ENCODE measurements at regions not wholly inside any gene's neighbourhood (a gene's known extent, or its start where the extent isn't known, plus 50 kb on each side); places are given as distances from the start of the nearest gene placed in this dataset.

GRCh38 chr21:15433091-15433490 lies 296.7 kb upstream of the USP25 start:
- ChIA-PET POLR2A (interaction anchor here (2.4 kb wide), 1 partner anchor 10 kb away, joined by 9 read pairs; no protein-coding TSS in a partner anchor), CTCF (interaction anchor here (0.9 to 1.2 kb wide), 2 partner anchors 10 to 14 kb away, joined by 3 to 4 read pairs; no protein-coding TSS in a partner anchor)
- no TSS peak for BruUV-seq (replicated peaks)
- Mint-ChIP-seq H3K27me3 (ENCODE audit: insufficient read depth, unreplicated experiment) (no peaks in the 10 kb centered on the region), H3K27ac (ENCODE audit: low read depth, unreplicated experiment) (no peak overlapping the region), H3K36me3 (ENCODE audit: insufficient read depth, unreplicated experiment) (no peaks in the 10 kb centered on the region), H3K4me3 (ENCODE audit: unreplicated experiment) (no peak overlapping the region), H3K4me1 (ENCODE audit: insufficient read depth, unreplicated experiment) (peaks cover 6% of the 10 kb centered on the region), H3K9me3 (ENCODE audit: unreplicated experiment) (no peaks in the 10 kb centered on the region)
- TF ChIP-seq CTCF (IDR thresholded peaks at IDR 0.05; ENCODE audit: unreplicated experiment): no peak
- DNase-seq (ENCODE audit: unreplicated experiment): no peak
- intact Hi-C loops (cut with micrococcal nuclease): no loop called here

- ChIA-PET POLR2A (interaction anchor here (0.6 to 0.7 kb wide), 2 partner anchors 311 to 322 kb away, joined by 3 to 4 read pairs; no protein-coding TSS in a partner anchor), CTCF (no interaction called here)
- intact Hi-C loops (cut with micrococcal nuclease): no loop called here
- H3K27me3 Mint-ChIP-seq (ENCODE audit: insufficient read depth, unreplicated experiment): no peaks in the 10 kb centered on the region
- H3K36me3 Mint-ChIP-seq (ENCODE audit: insufficient read depth, unreplicated experiment): no peaks in the 10 kb centered on the region
- H3K27ac Mint-ChIP-seq (ENCODE audit: low read depth, unreplicated experiment): no peak overlapping the region
- H3K4me1 Mint-ChIP-seq (ENCODE audit: insufficient read depth, unreplicated experiment): peaks cover 6% of the 10 kb centered on the region
- no peak for DNase-seq (ENCODE audit: unreplicated experiment)
- no TSS peak for BruUV-seq (replicated peaks)
- TF ChIP-seq CTCF (IDR thresholded peaks at IDR 0.05; ENCODE audit: unreplicated experiment): no peak
- no peak overlapping the region for H3K4me3 Mint-ChIP-seq (ENCODE audit: unreplicated experiment)
- H3K9me3 Mint-ChIP-seq (ENCODE audit: unreplicated experiment): no peaks in the 10 kb centered on the region
Measured at GRCh38 chr21:15434163-15434905, 295.4 kb upstream of the USP25 start.

DNA sequence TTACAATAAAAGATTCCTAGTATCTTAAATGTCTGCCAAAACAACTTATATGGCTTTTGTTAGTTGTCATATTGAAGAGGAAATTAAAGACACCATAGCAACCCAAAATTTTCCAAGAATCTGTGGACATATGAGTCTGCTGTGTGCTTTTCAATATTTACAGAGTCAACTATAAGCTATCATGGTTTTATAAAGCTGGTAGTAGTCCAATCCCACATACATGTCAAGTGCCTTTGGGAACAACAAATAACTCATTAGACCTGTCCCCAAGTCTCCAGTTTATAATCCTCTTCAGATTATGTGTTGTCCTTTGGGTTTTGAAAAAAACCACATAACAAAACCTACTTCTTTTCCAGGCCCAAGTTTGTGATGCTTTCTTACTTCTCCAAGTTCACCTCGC lies 293.8 kb upstream of the USP25 start:
- intact Hi-C loops (cut with micrococcal nuclease): no loop called here
- no TSS peak for BruUV-seq (replicated peaks)
- no peak for DNase-seq (ENCODE audit: unreplicated experiment)
- CTCF ChIA-PET: no interaction called here
- Mint-ChIP-seq H3K4me3 (ENCODE audit: unreplicated experiment) (no peak overlapping the region), H3K27me3 (ENCODE audit: insufficient read depth, unreplicated experiment) (no peaks in the 10 kb centered on the region), H3K27ac (ENCODE audit: low read depth, unreplicated experiment) (no peak overlapping the region), H3K4me1 (ENCODE audit: insufficient read depth, unreplicated experiment) (no peaks in the 10 kb centered on the region), H3K9me3 (ENCODE audit: unreplicated experiment) (no peaks in the 10 kb centered on the region), H3K36me3 (ENCODE audit: insufficient read depth, unreplicated experiment) (no peaks in the 10 kb centered on the region)
- TF ChIP-seq CTCF (IDR thresholded peaks at IDR 0.05; ENCODE audit: unreplicated experiment): no peak
- POLR2A ChIA-PET: no interaction called here

DNA sequence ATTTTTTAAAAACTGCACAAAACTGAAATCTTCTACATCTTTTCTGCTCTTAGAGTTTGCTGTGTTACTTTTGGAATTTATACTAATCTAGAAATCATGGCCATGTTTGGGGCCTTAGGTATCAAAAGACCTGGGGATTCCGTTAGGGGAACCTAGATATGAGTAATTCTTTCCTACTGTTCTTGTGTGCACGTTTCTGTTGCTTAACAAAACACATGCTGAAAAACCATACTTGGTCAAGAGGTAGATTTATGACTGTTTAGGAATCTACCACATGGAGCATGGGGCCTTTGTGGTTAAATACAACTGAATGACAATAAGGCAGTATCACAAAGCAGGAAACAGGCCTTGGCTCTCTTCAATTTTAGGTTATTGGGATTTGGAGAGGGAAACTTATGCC lies 291.9 kb upstream of the USP25 start:
- H3K4me1 Mint-ChIP-seq (ENCODE audit: insufficient read depth, unreplicated experiment): no peaks in the 10 kb centered on the region
- intact Hi-C loops (cut with micrococcal nuclease): no loop called here
- peak; percentile 33 for DNase-seq (ENCODE audit: unreplicated experiment)
- POLR2A ChIA-PET: interaction anchor here (1.0 kb wide), 1 partner anchor 373 kb away, joined by 3 read pairs; the partner anchor contains the start of gene NRIP1
- no peaks in the 10 kb centered on the region for H3K27me3 Mint-ChIP-seq (ENCODE audit: insufficient read depth, unreplicated experiment)
- no TSS peak for BruUV-seq (replicated peaks)
- no peaks in the 10 kb centered on the region for H3K9me3 Mint-ChIP-seq (ENCODE audit: unreplicated experiment)
- H3K36me3 Mint-ChIP-seq (ENCODE audit: insufficient read depth, unreplicated experiment): no peaks in the 10 kb centered on the region
- no peak overlapping the region for H3K4me3 Mint-ChIP-seq (ENCODE audit: unreplicated experiment)
- H3K27ac Mint-ChIP-seq (ENCODE audit: low read depth, unreplicated experiment): no peak overlapping the region
- TF ChIP-seq CTCF (IDR thresholded peaks at IDR 0.05; ENCODE audit: unreplicated experiment): no peak
- CTCF ChIA-PET: no interaction called here

All from MCF 10A (cell line).